Neural progenitor cell (in vitro differentiated cells): ENCODE measurements at regions not wholly inside any gene's neighbourhood (a gene's known extent, or its start where the extent isn't known, plus 50 kb on each side); places are given as distances from the start of the nearest gene placed in this dataset.

Experiments
- DNase-seq: peaks from one replicate; pipeline ENCODE4 v3.0.0-alpha.2; 2016; ENCODE audit warnings: low spot score
- H2AFZ ChIP-seq: fragments of 200-600 bp; sonication (generic); replicated peaks from 2 replicates; pipeline ENCODE4 v1.6.1; 2016; ENCODE audit warnings: antibody characterized with exemption
- H3F3A ChIP-seq: fragments of 200-600 bp; sonication (generic); 2 replicates; pipeline ENCODE4 v1.6.1; 2016; ENCODE audit warnings: antibody characterized with exemption, low read depth
- H3K27ac ChIP-seq: fragments of 200-600 bp; sonication (generic); 2 replicates; pipeline ENCODE4 v1.5.1; 2016; ENCODE audit warnings: mild to moderate bottlenecking
- H3K27me3 ChIP-seq: fragments of 200-600 bp; sonication (generic); 2 replicates; pipeline ENCODE4 v1.6.1; 2016; ENCODE audit warnings: mild to moderate bottlenecking, moderate library complexity
- H3K36me3 ChIP-seq: fragments of 200-600 bp; sonication (generic); 2 replicates; pipeline ENCODE4 v1.5.1; 2016
- H3K4me1 ChIP-seq: fragments of 200-600 bp; sonication (generic); 2 replicates; pipeline ENCODE4 v1.6.1; 2016; ENCODE audit warnings: mixed run types
- H3K4me2 ChIP-seq: fragments of 200-600 bp; sonication (generic); 2 replicates; pipeline ENCODE4 v1.6.1; 2016
- H3K4me3 ChIP-seq: fragments of 200-600 bp; sonication (generic); 2 replicates; pipeline ENCODE4 v1.5.1; 2016
- H3K79me2 ChIP-seq: fragments of 200-600 bp; sonication (generic); 2 replicates; pipeline ENCODE4 v1.6.1; 2016; ENCODE audit warnings: low read depth
- H3K9ac ChIP-seq: fragments of 200-600 bp; sonication (generic); 2 replicates; pipeline ENCODE4 v1.6.1; 2016
- H3K9me3 ChIP-seq: fragments of 200-600 bp; sonication (generic); 2 replicates; pipeline ENCODE4 v1.5.1; 2016; ENCODE audit warnings: low read depth
- H4K20me1 ChIP-seq: fragments of 200-600 bp; sonication (generic); 2 replicates; pipeline ENCODE4 v1.6.1; 2016; ENCODE audit warnings: low read depth
- H3K27ac Mint-ChIP-seq: 3 replicates; pipeline ENCODE4 v1.8.0; 2021; ENCODE audit warnings: mixed read lengths
- H3K27me3 Mint-ChIP-seq: 2 replicates; pipeline ENCODE4 v1.8.0; 2022; ENCODE audit warnings: low read depth, mild to moderate bottlenecking, inconsistent platforms, moderate library complexity, mixed read lengths; ENCODE audit not compliant: insufficient read depth
- H3K36me3 Mint-ChIP-seq: 3 replicates; pipeline ENCODE4 v1.8.0; 2021; ENCODE audit warnings: mixed read lengths
- H3K4me1 Mint-ChIP-seq: 3 replicates; pipeline ENCODE4 v1.8.0; 2021; ENCODE audit warnings: mixed read lengths
- H3K4me3 Mint-ChIP-seq: 3 replicates; pipeline ENCODE4 v1.8.0; 2021; ENCODE audit warnings: mild to moderate bottlenecking, moderate library complexity, mixed read lengths
- H3K9me3 Mint-ChIP-seq: 3 replicates; pipeline ENCODE4 v1.8.0; 2020; ENCODE audit warnings: mixed read lengths
- CTCF ChIP-seq: fragments of 200-600 bp; sonication (generic); IDR thresholded peaks from 2 replicates; pipeline ENCODE4 v1.5.1; 2017; ENCODE audit warnings: antibody characterized with exemption, mild to moderate bottlenecking
- EZH2 ChIP-seq: fragments of 200-600 bp; sonication (generic); IDR thresholded peaks from 2 replicates; pipeline ENCODE4 v1.6.1; 2017; ENCODE audit warnings: antibody characterized with exemption, mild to moderate bottlenecking, moderate library complexity
- EZH2phosphoT487 ChIP-seq: fragments of 200-600 bp; sonication (generic); IDR thresholded peaks from 2 replicates; pipeline ENCODE4 v1.6.1; 2017; ENCODE audit warnings: antibody characterized with exemption

- Histone ChIP-seq H3K9me3 (no peaks in the 10 kb centered on the region), H3K4me2 (no peak overlapping the region), H3K4me1 (no peaks in the 10 kb centered on the region), H4K20me1 (no peaks in the 10 kb centered on the region), H3K27me3 (no peaks in the 10 kb centered on the region), H3K4me3 (no peak overlapping the region), H3K79me2 (no peaks in the 10 kb centered on the region), H2AFZ (no peak overlapping the region), H3K36me3 (no peaks in the 10 kb centered on the region), H3K9ac (no peak overlapping the region), H3K27ac (no peak overlapping the region), H3F3A (no peaks in the 10 kb centered on the region)
- no peak overlapping the region for H3K27ac Mint-ChIP-seq
- no peak overlapping the region for H3K4me3 Mint-ChIP-seq
- H3K9me3 Mint-ChIP-seq = no peaks in the 10 kb centered on the region
- no peak for DNase-seq
- no peaks in the 10 kb centered on the region for H3K4me1 Mint-ChIP-seq
- no peaks in the 10 kb centered on the region for H3K27me3 Mint-ChIP-seq
- no peaks in the 10 kb centered on the region for H3K36me3 Mint-ChIP-seq
- no peak for TF ChIP-seq EZH2phosphoT487
- no peak for TF ChIP-seq EZH2
- no peak for TF ChIP-seq CTCF
These were observed 457.9 kb upstream of the PTGER4 start for GRCh38 chr5:40221796-40222195.

- no peak overlapping the region for H3K4me2 ChIP-seq
- H3K27ac Mint-ChIP-seq = no peak overlapping the region
These were observed 458.5 kb upstream of the PTGER4 start for GRCh38 chr5:40221255-40221654.

GRCh38 chr5:40220260-40220659 lies 459.5 kb upstream of the PTGER4 start:
- DNase-seq = no peak
- H2AFZ ChIP-seq = no peak overlapping the region
- no peak overlapping the region for H3K4me2 ChIP-seq
- H3K4me1 ChIP-seq = no peaks in the 10 kb centered on the region
- TF ChIP-seq CTCF (no peak), EZH2 (no peak), EZH2phosphoT487 (no peak)
- H3K9ac ChIP-seq = no peak overlapping the region
- Mint-ChIP-seq H3K27ac (no peak overlapping the region), H3K4me1 (no peaks in the 10 kb centered on the region), H3K36me3 (no peaks in the 10 kb centered on the region), H3K4me3 (no peak overlapping the region), H3K27me3 (no peaks in the 10 kb centered on the region), H3K9me3 (no peaks in the 10 kb centered on the region)
- no peak overlapping the region for H3K4me3 ChIP-seq
- H3K79me2 ChIP-seq = no peaks in the 10 kb centered on the region
- no peaks in the 10 kb centered on the region for H3K27me3 ChIP-seq
- no peak overlapping the region for H3K27ac ChIP-seq
- H3K9me3 ChIP-seq = no peaks in the 10 kb centered on the region
- no peaks in the 10 kb centered on the region for H4K20me1 ChIP-seq
- H3K36me3 ChIP-seq = no peaks in the 10 kb centered on the region
- no peaks in the 10 kb centered on the region for H3F3A ChIP-seq

More at GRCh38 chr5:40221255-40221654, 458.5 kb upstream of the PTGER4 start:
- TF ChIP-seq CTCF = no peak
- TF ChIP-seq EZH2phosphoT487 = no peak
- no peak for TF ChIP-seq EZH2
- no peaks in the 10 kb centered on the region for H3F3A ChIP-seq
- no peaks in the 10 kb centered on the region for H4K20me1 ChIP-seq
- H3K9ac ChIP-seq = no peak overlapping the region
- no peaks in the 10 kb centered on the region for H3K4me1 ChIP-seq
- H3K9me3 ChIP-seq = no peaks in the 10 kb centered on the region
- DNase-seq = no peak
- Mint-ChIP-seq H3K4me3 (no peak overlapping the region), H3K27me3 (no peaks in the 10 kb centered on the region), H3K9me3 (no peaks in the 10 kb centered on the region), H3K36me3 (no peaks in the 10 kb centered on the region), H3K4me1 (no peaks in the 10 kb centered on the region)
- H3K4me3 ChIP-seq = no peak overlapping the region
- H2AFZ ChIP-seq = no peak overlapping the region
- H3K36me3 ChIP-seq = no peaks in the 10 kb centered on the region
- H3K79me2 ChIP-seq = no peaks in the 10 kb centered on the region
- no peaks in the 10 kb centered on the region for H3K27me3 ChIP-seq
- H3K27ac ChIP-seq = no peak overlapping the region
